ENCODE measurements at regions not wholly inside any gene's neighbourhood (a gene's known extent, or its start where the extent isn't known, plus 50 kb on each side); places are given as distances from the start of the nearest gene placed in this dataset.

DNA sequence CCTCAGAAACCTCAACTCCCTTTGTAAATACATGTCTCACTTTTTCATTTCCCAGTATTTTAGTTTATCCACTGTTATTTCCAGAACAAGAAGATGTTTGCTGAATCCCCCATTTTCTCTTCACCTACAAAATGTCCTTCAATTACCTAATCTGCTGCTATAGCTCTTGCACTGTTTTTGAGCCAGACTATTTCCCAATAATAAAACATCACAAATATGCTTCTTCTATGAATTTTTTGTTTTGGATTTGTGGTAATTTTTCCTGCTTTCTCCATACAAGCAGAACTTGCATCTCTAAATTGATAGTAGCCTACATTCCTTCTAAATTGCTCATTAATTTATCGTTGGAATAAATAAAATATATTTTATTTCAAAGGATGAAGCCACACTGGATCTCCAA is 199.6 kb upstream of the C1orf87 start:
- TF ChIP-seq, protein P1, sequence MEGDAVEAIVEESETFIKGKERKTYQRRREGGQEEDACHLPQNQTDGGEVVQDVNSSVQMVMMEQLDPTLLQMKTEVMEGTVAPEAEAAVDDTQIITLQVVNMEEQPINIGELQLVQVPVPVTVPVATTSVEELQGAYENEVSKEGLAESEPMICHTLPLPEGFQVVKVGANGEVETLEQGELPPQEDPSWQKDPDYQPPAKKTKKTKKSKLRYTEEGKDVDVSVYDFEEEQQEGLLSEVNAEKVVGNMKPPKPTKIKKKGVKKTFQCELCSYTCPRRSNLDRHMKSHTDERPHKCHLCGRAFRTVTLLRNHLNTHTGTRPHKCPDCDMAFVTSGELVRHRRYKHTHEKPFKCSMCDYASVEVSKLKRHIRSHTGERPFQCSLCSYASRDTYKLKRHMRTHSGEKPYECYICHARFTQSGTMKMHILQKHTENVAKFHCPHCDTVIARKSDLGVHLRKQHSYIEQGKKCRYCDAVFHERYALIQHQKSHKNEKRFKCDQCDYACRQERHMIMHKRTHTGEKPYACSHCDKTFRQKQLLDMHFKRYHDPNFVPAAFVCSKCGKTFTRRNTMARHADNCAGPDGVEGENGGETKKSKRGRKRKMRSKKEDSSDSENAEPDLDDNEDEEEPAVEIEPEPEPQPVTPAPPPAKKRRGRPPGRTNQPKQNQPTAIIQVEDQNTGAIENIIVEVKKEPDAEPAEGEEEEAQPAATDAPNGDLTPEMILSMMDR (conservative IDR thresholded peaks at IDR 0.05 in 1 of 2, IDR thresholded peaks at IDR 0.05 in 1 of 2; ENCODE audit: low read depth in 1 of 2, low read length in 2 of 2) = no peak
- no peak for TF ChIP-seq EZH2 (IDR thresholded peaks at IDR 0.05; ENCODE audit: low read length, missing control alignments)

All from fibroblast of lung (primary cell).